ENCODE measurements at regions not wholly inside any gene's neighbourhood (a gene's known extent, or its start where the extent isn't known, plus 50 kb on each side); places are given as distances from the start of the nearest gene placed in this dataset.

- Histone ChIP-seq H3K9me3 (no peaks in the 10 kb centered on the region), H3K27me3 (no peaks in the 10 kb centered on the region), H3K4me1 (no peaks in the 10 kb centered on the region), H3K27ac (no peak overlapping the region), H3K36me3 (no peaks in the 10 kb centered on the region), H3K4me3 (no peak overlapping the region)
- no peak for DNase-seq
- intact Hi-C loops (cut with DNase I; ENCODE audit: low total_unique reads) = no loop called here
- TF ChIP-seq CTCF (IDR thresholded peaks at IDR 0.05) = no peak
Measured at GRCh38 chr15:98203872-98204660, 243.6 kb downstream of the ARRDC4 start.

GRCh38 chr15:98207928-98208327 is 247.4 kb downstream of the ARRDC4 start:
- Histone ChIP-seq H3K27me3 (no peaks in the 10 kb centered on the region), H3K4me1 (no peaks in the 10 kb centered on the region), H3K9me3 (no peaks in the 10 kb centered on the region), H3K36me3 (no peaks in the 10 kb centered on the region), H3K4me3 (no peak overlapping the region), H3K27ac (no peak overlapping the region)
- TF ChIP-seq CTCF (IDR thresholded peaks at IDR 0.05) = no peak
- intact Hi-C loops (cut with DNase I; ENCODE audit: low total_unique reads) = no loop called here
- DNase-seq = no peak

- Histone ChIP-seq H3K4me3 (no peak overlapping the region), H3K9me3 (no peaks in the 10 kb centered on the region), H3K27me3 (no peaks in the 10 kb centered on the region), H3K36me3 (no peaks in the 10 kb centered on the region), H3K4me1 (no peaks in the 10 kb centered on the region), H3K27ac (no peak overlapping the region)
- DNase-seq = no peak
- no peak for TF ChIP-seq CTCF (IDR thresholded peaks at IDR 0.05)
- intact Hi-C loops (cut with DNase I; ENCODE audit: low total_unique reads) = no loop called here
Measured at GRCh38 chr15:98213346-98213979, 253.0 kb downstream of the ARRDC4 start.

GRCh38 chr15:98216166-98216565 is 255.7 kb downstream of the ARRDC4 start:
- H3K27me3 ChIP-seq = no peaks in the 10 kb centered on the region
- H3K4me1 ChIP-seq = no peaks in the 10 kb centered on the region
- TF ChIP-seq CTCF (IDR thresholded peaks at IDR 0.05) = no peak
- H3K27ac ChIP-seq = no peak overlapping the region
- no peaks in the 10 kb centered on the region for H3K36me3 ChIP-seq
- no peak for DNase-seq
- no peak overlapping the region for H3K4me3 ChIP-seq
- intact Hi-C loops (cut with DNase I; ENCODE audit: low total_unique reads) = no loop called here
- no peaks in the 10 kb centered on the region for H3K9me3 ChIP-seq

- H3K9me3 ChIP-seq = no peaks in the 10 kb centered on the region
- intact Hi-C loops (cut with DNase I; ENCODE audit: low total_unique reads) = no loop called here
- no peaks in the 10 kb centered on the region for H3K4me1 ChIP-seq
- no peak for TF ChIP-seq CTCF (IDR thresholded peaks at IDR 0.05)
- H3K27me3 ChIP-seq = no peaks in the 10 kb centered on the region
- no peak overlapping the region for H3K27ac ChIP-seq
- DNase-seq = no peak
- no peaks in the 10 kb centered on the region for H3K36me3 ChIP-seq
- no peak overlapping the region for H3K4me3 ChIP-seq
Measured at GRCh38 chr15:98217356-98217755, 256.9 kb downstream of the ARRDC4 start.
